ENCODE measurements at regions not wholly inside any gene's neighbourhood (a gene's known extent, or its start where the extent isn't known, plus 50 kb on each side); places are given as distances from the start of the nearest gene placed in this dataset.
"Not testable (repeated sequence)": the region's sequence is repeated elsewhere in the genome, so short reads cannot be mapped to it uniquely, and the experiment has no call there.

DNA sequence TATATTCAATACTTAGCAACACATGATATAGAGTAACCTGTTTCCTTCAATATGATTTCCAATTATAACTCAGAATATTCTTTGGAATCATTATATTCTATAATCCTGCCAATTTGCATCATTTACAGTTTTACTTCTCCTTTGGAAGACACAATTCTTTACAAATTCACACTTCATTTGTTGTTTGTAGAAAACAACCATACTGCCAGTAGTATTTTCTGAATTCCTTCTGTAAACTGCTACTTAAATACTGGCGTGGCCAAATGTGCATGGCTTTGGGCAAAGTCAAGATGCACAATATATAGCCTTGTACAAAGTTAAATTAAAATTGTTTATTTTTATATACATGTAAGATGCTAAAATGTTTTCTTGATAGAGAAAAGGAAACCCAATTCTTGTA lies 687.1 kb upstream of the NEGR1 start:
- no peaks in the 10 kb centered on the region for H3F3A ChIP-seq (ENCODE audit: insufficient read depth, low read length)
- H2AFZ ChIP-seq (ENCODE audit: low read length): no peak overlapping the region
- H3K4me3 ChIP-seq (ENCODE audit: low read depth, low read length, poor library complexity, severe bottlenecking): no peak overlapping the region
- H3K9me3 ChIP-seq (ENCODE audit: low read length): no peaks in the 10 kb centered on the region
- H3K27me3 ChIP-seq (ENCODE audit: insufficient read depth, low read length): no peaks in the 10 kb centered on the region
- no peak overlapping the region for H3K4me2 ChIP-seq (ENCODE audit: low read length)
- no peaks in the 10 kb centered on the region for H4K20me1 ChIP-seq (ENCODE audit: insufficient read depth, low read length)
- no peaks in the 10 kb centered on the region for H3K9me2 ChIP-seq (ENCODE audit: low read depth, low read length)
- TF ChIP-seq EZH2 (IDR thresholded peaks at IDR 0.05; ENCODE audit: borderline replicate concordance, low read length): no peak
- TF ChIP-seq, protein P1, sequence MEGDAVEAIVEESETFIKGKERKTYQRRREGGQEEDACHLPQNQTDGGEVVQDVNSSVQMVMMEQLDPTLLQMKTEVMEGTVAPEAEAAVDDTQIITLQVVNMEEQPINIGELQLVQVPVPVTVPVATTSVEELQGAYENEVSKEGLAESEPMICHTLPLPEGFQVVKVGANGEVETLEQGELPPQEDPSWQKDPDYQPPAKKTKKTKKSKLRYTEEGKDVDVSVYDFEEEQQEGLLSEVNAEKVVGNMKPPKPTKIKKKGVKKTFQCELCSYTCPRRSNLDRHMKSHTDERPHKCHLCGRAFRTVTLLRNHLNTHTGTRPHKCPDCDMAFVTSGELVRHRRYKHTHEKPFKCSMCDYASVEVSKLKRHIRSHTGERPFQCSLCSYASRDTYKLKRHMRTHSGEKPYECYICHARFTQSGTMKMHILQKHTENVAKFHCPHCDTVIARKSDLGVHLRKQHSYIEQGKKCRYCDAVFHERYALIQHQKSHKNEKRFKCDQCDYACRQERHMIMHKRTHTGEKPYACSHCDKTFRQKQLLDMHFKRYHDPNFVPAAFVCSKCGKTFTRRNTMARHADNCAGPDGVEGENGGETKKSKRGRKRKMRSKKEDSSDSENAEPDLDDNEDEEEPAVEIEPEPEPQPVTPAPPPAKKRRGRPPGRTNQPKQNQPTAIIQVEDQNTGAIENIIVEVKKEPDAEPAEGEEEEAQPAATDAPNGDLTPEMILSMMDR (IDR thresholded peaks at IDR 0.05; ENCODE audit: low read length): no peak
- no peak overlapping the region for H3K27ac ChIP-seq (ENCODE audit: low read depth, low read length, poor library complexity, severe bottlenecking)
- no peaks in the 10 kb centered on the region for H3K4me1 ChIP-seq (ENCODE audit: insufficient read depth, low read length, severe bottlenecking)
- H3K79me2 ChIP-seq (ENCODE audit: insufficient read depth, low read length): no peaks in the 10 kb centered on the region
- no peaks in the 10 kb centered on the region for H3K36me3 ChIP-seq (ENCODE audit: insufficient read depth, low read length)
- H3K9ac ChIP-seq (ENCODE audit: low read length): no peak overlapping the region

GRCh38 chr1:72954943-72955342 lies 672.6 kb upstream of the NEGR1 start:
- no peak overlapping the region for H2AFZ ChIP-seq (ENCODE audit: low read length)
- no peaks in the 10 kb centered on the region for H4K20me1 ChIP-seq (ENCODE audit: insufficient read depth, low read length)
- no peak overlapping the region for H3K4me3 ChIP-seq (ENCODE audit: low read depth, low read length, poor library complexity, severe bottlenecking)
- H3K9me3 ChIP-seq (ENCODE audit: low read length): no peaks in the 10 kb centered on the region
- H3K9ac ChIP-seq (ENCODE audit: low read length): no peak overlapping the region
- no peak overlapping the region for H3K27ac ChIP-seq (ENCODE audit: low read depth, low read length, poor library complexity, severe bottlenecking)
- H3K79me2 ChIP-seq (ENCODE audit: insufficient read depth, low read length): no peaks in the 10 kb centered on the region
- H3K9me2 ChIP-seq (ENCODE audit: low read depth, low read length): no peaks in the 10 kb centered on the region
- H3F3A ChIP-seq (ENCODE audit: insufficient read depth, low read length): no peaks in the 10 kb centered on the region
- no peaks in the 10 kb centered on the region for H3K36me3 ChIP-seq (ENCODE audit: insufficient read depth, low read length)
- H3K4me2 ChIP-seq (ENCODE audit: low read length): no peak overlapping the region
- TF ChIP-seq EZH2 (IDR thresholded peaks at IDR 0.05; ENCODE audit: borderline replicate concordance, low read length): no peak
- TF ChIP-seq, protein P1 (IDR thresholded peaks at IDR 0.05; ENCODE audit: low read length): no peak
- no peaks in the 10 kb centered on the region for H3K27me3 ChIP-seq (ENCODE audit: insufficient read depth, low read length)
- H3K4me1 ChIP-seq (ENCODE audit: insufficient read depth, low read length, severe bottlenecking): no peaks in the 10 kb centered on the region

- not testable (repeated sequence) for H3K27ac ChIP-seq (ENCODE audit: low read depth, low read length, poor library complexity, severe bottlenecking); H2AFZ ChIP-seq (ENCODE audit: low read length)
Observed at GRCh38 chr1:72950900-72951299, 668.6 kb upstream of the NEGR1 start.

GRCh38 chr1:72946903-72947499 lies 664.7 kb upstream of the NEGR1 start:
- Histone ChIP-seq H2AFZ (ENCODE audit: low read length) (no peak overlapping the region), H3K79me2 (ENCODE audit: insufficient read depth, low read length) (no peaks in the 10 kb centered on the region), H3K27ac (ENCODE audit: low read depth, low read length, poor library complexity, severe bottlenecking) (no peak overlapping the region), H4K20me1 (ENCODE audit: insufficient read depth, low read length) (no peaks in the 10 kb centered on the region), H3K4me3 (ENCODE audit: low read depth, low read length, poor library complexity, severe bottlenecking) (no peak overlapping the region), H3K9ac (ENCODE audit: low read length) (no peak overlapping the region), H3K4me2 (ENCODE audit: low read length) (no peak overlapping the region), H3K4me1 (ENCODE audit: insufficient read depth, low read length, severe bottlenecking) (no peaks in the 10 kb centered on the region), H3K36me3 (ENCODE audit: insufficient read depth, low read length) (no peaks in the 10 kb centered on the region), H3F3A (ENCODE audit: insufficient read depth, low read length) (no peaks in the 10 kb centered on the region), H3K27me3 (ENCODE audit: insufficient read depth, low read length) (no peaks in the 10 kb centered on the region), H3K9me3 (ENCODE audit: low read length) (no peaks in the 10 kb centered on the region), H3K9me2 (ENCODE audit: low read depth, low read length) (no peaks in the 10 kb centered on the region)
- TF ChIP-seq, protein P1 (IDR thresholded peaks at IDR 0.05; ENCODE audit: low read length): no peak
- TF ChIP-seq EZH2 (IDR thresholded peaks at IDR 0.05; ENCODE audit: borderline replicate concordance, low read length): no peak

More at GRCh38 chr1:72950900-72951299, 668.6 kb upstream of the NEGR1 start:
- H3K79me2 ChIP-seq (ENCODE audit: insufficient read depth, low read length); H3K4me2 ChIP-seq (ENCODE audit: low read length); H3K9me3 ChIP-seq (ENCODE audit: low read length); H3K4me3 ChIP-seq (ENCODE audit: low read depth, low read length, poor library complexity, severe bottlenecking); H3K4me1 ChIP-seq (ENCODE audit: insufficient read depth, low read length, severe bottlenecking); H3K27me3 ChIP-seq (ENCODE audit: insufficient read depth, low read length); H3K36me3 ChIP-seq (ENCODE audit: insufficient read depth, low read length); H4K20me1 ChIP-seq (ENCODE audit: insufficient read depth, low read length); H3K9ac ChIP-seq (ENCODE audit: low read length); H3K9me2 ChIP-seq (ENCODE audit: low read depth, low read length); H3F3A ChIP-seq (ENCODE audit: insufficient read depth, low read length): not testable (repeated sequence)

Measured in OCI-LY1 (cell line).